SK-N-SH (cell line): ENCODE measurements at regions not wholly inside any gene's neighbourhood (a gene's known extent, or its start where the extent isn't known, plus 50 kb on each side); places are given as distances from the start of the nearest gene placed in this dataset.

Experiments
- CTCF ChIA-PET: fragments of 300-600, 350-600 bp; formaldehyde crosslinking; extraction: SDS; loops from one replicate; lab custom pipeline; 2021; lab: Yijun Ruan, JAX
- POLR2A ChIA-PET: fragments of 350-600 bp; sonication (Branson Sonifier 250); formaldehyde crosslinking; extraction: SDS; loops from one replicate; lab custom pipeline; 2020; ENCODE audit warnings: antibody characterized with exemption, inconsistent platforms; lab: Yijun Ruan, JAX
- DNase-seq: peaks from one replicate; pipeline ENCODE4 v3.0.0; 2012
- H2AFZ ChIP-seq: fragments of 200-600 bp; sonication (generic); 2 replicates; pipeline ENCODE4 v1.8.1; 2016; ENCODE audit warnings: antibody characterized with exemption, mild to moderate bottlenecking, low read depth
- H3F3A ChIP-seq: fragments of 200-600 bp; sonication (generic); replicated peaks from 2 replicates; pipeline ENCODE3; 2016; ENCODE audit warnings: antibody characterized with exemption, mild to moderate bottlenecking; ENCODE audit not compliant: insufficient read depth
- H3K27ac ChIP-seq, 2 experiments: fragments of 200-500 bp in 1 of 2; fragments of 200-600 bp in 1 of 2; sonication (Bioruptor generic) in 1 of 2; sonication (generic), shearing (Covaris generic) in 1 of 2; 2 replicates each; pipeline versions ENCODE4 v1.5.1 to v1.6.1; 2014 to 2016; ENCODE audit warnings: low read depth in 2 of 2, inconsistent platforms in 1 of 2, low read length in 1 of 2, mild to moderate bottlenecking in 1 of 2, mixed read lengths in 1 of 2
- H3K27me3 ChIP-seq: fragments of 200-600 bp; sonication (generic), shearing (Covaris generic); 2 replicates; pipeline ENCODE4 v1.6.1; 2016; ENCODE audit warnings: mixed run types; ENCODE audit not compliant: insufficient read depth
- H3K36me3 ChIP-seq, 2 experiments: fragments of 200-500 bp in 1 of 2; fragments of 200-600 bp in 1 of 2; sonication (Bioruptor generic) in 1 of 2; sonication (generic) in 1 of 2; replicated peaks in 1 of 2; 2 replicates each; pipeline versions ENCODE3 to v1.5.1; 2014 to 2016; ENCODE audit warnings: low read length in 1 of 2, mild to moderate bottlenecking in 1 of 2; ENCODE audit not compliant: insufficient read depth in 2 of 2, control insufficient read depth in 1 of 2
- H3K4me1 ChIP-seq, 2 experiments: fragments of 200-500 bp in 1 of 2; fragments of 200-600 bp in 1 of 2; sonication (Bioruptor generic) in 1 of 2; sonication (generic), shearing (Covaris generic) in 1 of 2; 2 replicates each; pipeline versions ENCODE4 v1.5.1 to v1.6.1; 2014 to 2016; ENCODE audit warnings: low read depth in 1 of 2, low read length in 1 of 2, mixed run types in 1 of 2; ENCODE audit not compliant: insufficient read depth in 2 of 2, control insufficient read depth in 1 of 2
- H3K4me2 ChIP-seq: fragments of 200-600 bp; sonication (generic), shearing (Covaris generic); 2 replicates; pipeline ENCODE4 v1.6.1; 2017; ENCODE audit warnings: mixed run types
- H3K4me3 ChIP-seq, 2 experiments: fragments of 200-500 bp in 1 of 2; fragments of 200-600 bp in 1 of 2; sonication (Bioruptor generic) in 1 of 2; sonication (generic), shearing (Covaris generic) in 1 of 2; 2 replicates each; pipeline versions ENCODE4 v1.5.1 to v1.8.1; 2014 to 2016; ENCODE audit warnings: low read depth in 2 of 2, inconsistent platforms in 1 of 2, low read length in 1 of 2, mild to moderate bottlenecking in 1 of 2, mixed read lengths in 1 of 2, moderate library complexity in 1 of 2
- H3K79me2 ChIP-seq: fragments of 200-600 bp; sonication (generic); 2 replicates; pipeline ENCODE4 v1.8.1; 2017; ENCODE audit warnings: mild to moderate bottlenecking; ENCODE audit not compliant: insufficient read depth
- H3K9ac ChIP-seq: fragments of 200-600 bp; sonication (generic); 2 replicates; pipeline ENCODE4 v1.6.1; 2017; ENCODE audit warnings: mixed run types
- H3K9me2 ChIP-seq: fragments of 200-600 bp; sonication (generic); 2 replicates; pipeline ENCODE4 v1.6.1; 2017; ENCODE audit warnings: mixed run types
- H3K9me3 ChIP-seq: fragments of 200-600 bp; sonication (generic); 2 replicates; pipeline ENCODE4 v1.6.1; 2017; ENCODE audit warnings: mixed run types, mild to moderate bottlenecking, moderate library complexity
- H4K20me1 ChIP-seq: fragments of 200-600 bp; sonication (generic); 2 replicates; pipeline ENCODE4 v1.6.1; 2017; ENCODE audit warnings: mild to moderate bottlenecking, mixed run types; ENCODE audit not compliant: insufficient read depth
- ELF1 ChIP-seq: IDR thresholded peaks from 2 replicates; pipeline ENCODE4 v1.4.0; 2012
- EZH2phosphoT487 ChIP-seq: fragments of 200-600 bp; sonication (generic); IDR thresholded peaks from 2 replicates; pipeline ENCODE4 v1.6.1; 2017; ENCODE audit warnings: low read depth, mixed run types, mild to moderate bottlenecking, antibody characterized with exemption, moderate library complexity, borderline replicate concordance
- FOXM1 ChIP-seq: IDR thresholded peaks from 2 replicates; pipeline ENCODE4 v1.4.0; 2012; ENCODE audit warnings: low read depth, mild to moderate bottlenecking
- GABPA ChIP-seq: IDR thresholded peaks from 2 replicates; pipeline ENCODE4 v1.4.0; 2012; ENCODE audit warnings: low read depth, mild to moderate bottlenecking
- GATA2 ChIP-seq: sonication (generic); formaldehyde crosslinking; IDR thresholded peaks from 2 replicates; pipeline ENCODE4 v1.5.0; 2020; ENCODE audit warnings: mild to moderate bottlenecking, missing genetic modification reagents
- JUND ChIP-seq: IDR thresholded peaks from 2 replicates; pipeline ENCODE4 v1.4.0; 2012
- MEF2A ChIP-seq: IDR thresholded peaks from 2 replicates; pipeline ENCODE4 v1.4.0; 2012; ENCODE audit warnings: low read depth, borderline replicate concordance
- RCOR1 ChIP-seq: fragments of 150-350 bp; IDR thresholded peaks from 2 replicates; pipeline ENCODE4 v1.6.1; 2017; ENCODE audit warnings: antibody characterized with exemption, low read length
- SIN3A ChIP-seq: IDR thresholded peaks from 2 replicates; pipeline ENCODE4 v1.6.1; 2012; ENCODE audit warnings: low read depth, mild to moderate bottlenecking, low read length, moderate library complexity, borderline replicate concordance
- TEAD4 ChIP-seq: IDR thresholded peaks from 2 replicates; pipeline ENCODE4 v1.4.0; 2012; ENCODE audit warnings: mild to moderate bottlenecking, borderline replicate concordance; ENCODE audit not compliant: insufficient read depth
- ZBTB33 ChIP-seq: IDR thresholded peaks from 2 replicates; pipeline ENCODE4 v1.4.0; 2012; ENCODE audit warnings: low read depth, borderline replicate concordance
- WGBS: methylation state at CpG from one replicate; pipeline ENCODE4 v1.1.6; 2017; ENCODE audit warnings: low lambda C conversion rate; 5-methylcytosine and 5-hydroxymethylcytosine counted together
- TF ChIP-seq, protein P1 (sequence below): fragments of 200-600 bp; sonication (generic); IDR thresholded peaks from 2 replicates; pipeline ENCODE4 v1.6.1; 2017; ENCODE audit warnings: antibody characterized with exemption, mild to moderate bottlenecking, moderate library complexity
- TF ChIP-seq, protein P2 (sequence below): fragments of 150-350 bp; IDR thresholded peaks from 2 replicates; pipeline ENCODE4 v1.6.1; 2016; ENCODE audit warnings: mild to moderate bottlenecking, low read depth, low read length
- TF ChIP-seq, protein P3 (sequence below): fragments of 150-350 bp; IDR thresholded peaks from 2 replicates; pipeline ENCODE4 v1.6.1; 2017; ENCODE audit warnings: antibody characterized with exemption, low read length, low read depth, borderline replicate concordance

- POLR2A ChIA-PET, result no interaction called here
- Histone ChIP-seq H3K79me2 (no peaks in the 10 kb centered on the region), H3K27ac (no peak overlapping the region), H2AFZ (no peak overlapping the region), H3K4me2 (no peak overlapping the region), H4K20me1 (no peaks in the 10 kb centered on the region), H3K9me2 (no peaks in the 10 kb centered on the region), H3K4me3 (no peak overlapping the region), H3K9me3 (no peaks in the 10 kb centered on the region), H3K4me1 (no peaks in the 10 kb centered on the region), H3K9ac (no peak overlapping the region), H3K36me3 (no peaks in the 10 kb centered on the region), H3K27me3 (peaks cover 20% of the 10 kb centered on the region; the same call in 1 of the 2 replicates), H3F3A (no peaks in the 10 kb centered on the region)
- TF ChIP-seq ELF1 (no peak), ZBTB33 (no peak), JUND (no peak), MEF2A (no peak), TEAD4 (no peak), EZH2phosphoT487 (no peak), GABPA (no peak), RCOR1 (no peak), SIN3A (no peak)
- TF ChIP-seq, protein P1, sequence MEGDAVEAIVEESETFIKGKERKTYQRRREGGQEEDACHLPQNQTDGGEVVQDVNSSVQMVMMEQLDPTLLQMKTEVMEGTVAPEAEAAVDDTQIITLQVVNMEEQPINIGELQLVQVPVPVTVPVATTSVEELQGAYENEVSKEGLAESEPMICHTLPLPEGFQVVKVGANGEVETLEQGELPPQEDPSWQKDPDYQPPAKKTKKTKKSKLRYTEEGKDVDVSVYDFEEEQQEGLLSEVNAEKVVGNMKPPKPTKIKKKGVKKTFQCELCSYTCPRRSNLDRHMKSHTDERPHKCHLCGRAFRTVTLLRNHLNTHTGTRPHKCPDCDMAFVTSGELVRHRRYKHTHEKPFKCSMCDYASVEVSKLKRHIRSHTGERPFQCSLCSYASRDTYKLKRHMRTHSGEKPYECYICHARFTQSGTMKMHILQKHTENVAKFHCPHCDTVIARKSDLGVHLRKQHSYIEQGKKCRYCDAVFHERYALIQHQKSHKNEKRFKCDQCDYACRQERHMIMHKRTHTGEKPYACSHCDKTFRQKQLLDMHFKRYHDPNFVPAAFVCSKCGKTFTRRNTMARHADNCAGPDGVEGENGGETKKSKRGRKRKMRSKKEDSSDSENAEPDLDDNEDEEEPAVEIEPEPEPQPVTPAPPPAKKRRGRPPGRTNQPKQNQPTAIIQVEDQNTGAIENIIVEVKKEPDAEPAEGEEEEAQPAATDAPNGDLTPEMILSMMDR, result no peak
- TF ChIP-seq, protein P2, sequence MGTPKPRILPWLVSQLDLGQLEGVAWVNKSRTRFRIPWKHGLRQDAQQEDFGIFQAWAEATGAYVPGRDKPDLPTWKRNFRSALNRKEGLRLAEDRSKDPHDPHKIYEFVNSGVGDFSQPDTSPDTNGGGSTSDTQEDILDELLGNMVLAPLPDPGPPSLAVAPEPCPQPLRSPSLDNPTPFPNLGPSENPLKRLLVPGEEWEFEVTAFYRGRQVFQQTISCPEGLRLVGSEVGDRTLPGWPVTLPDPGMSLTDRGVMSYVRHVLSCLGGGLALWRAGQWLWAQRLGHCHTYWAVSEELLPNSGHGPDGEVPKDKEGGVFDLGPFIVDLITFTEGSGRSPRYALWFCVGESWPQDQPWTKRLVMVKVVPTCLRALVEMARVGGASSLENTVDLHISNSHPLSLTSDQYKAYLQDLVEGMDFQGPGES, result no peak
- TF ChIP-seq, protein P3, sequence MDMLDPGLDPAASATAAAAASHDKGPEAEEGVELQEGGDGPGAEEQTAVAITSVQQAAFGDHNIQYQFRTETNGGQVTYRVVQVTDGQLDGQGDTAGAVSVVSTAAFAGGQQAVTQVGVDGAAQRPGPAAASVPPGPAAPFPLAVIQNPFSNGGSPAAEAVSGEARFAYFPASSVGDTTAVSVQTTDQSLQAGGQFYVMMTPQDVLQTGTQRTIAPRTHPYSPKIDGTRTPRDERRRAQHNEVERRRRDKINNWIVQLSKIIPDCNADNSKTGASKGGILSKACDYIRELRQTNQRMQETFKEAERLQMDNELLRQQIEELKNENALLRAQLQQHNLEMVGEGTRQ, result no peak
- 1% methylated on average over 7 of the region's 9 CpGs for WGBS
- CTCF ChIA-PET, result no interaction called here
- DNase-seq, result no peak
Observed at GRCh38 chr18:78403371-78403770, 576.2 kb upstream of the SALL3 start.

DNA sequence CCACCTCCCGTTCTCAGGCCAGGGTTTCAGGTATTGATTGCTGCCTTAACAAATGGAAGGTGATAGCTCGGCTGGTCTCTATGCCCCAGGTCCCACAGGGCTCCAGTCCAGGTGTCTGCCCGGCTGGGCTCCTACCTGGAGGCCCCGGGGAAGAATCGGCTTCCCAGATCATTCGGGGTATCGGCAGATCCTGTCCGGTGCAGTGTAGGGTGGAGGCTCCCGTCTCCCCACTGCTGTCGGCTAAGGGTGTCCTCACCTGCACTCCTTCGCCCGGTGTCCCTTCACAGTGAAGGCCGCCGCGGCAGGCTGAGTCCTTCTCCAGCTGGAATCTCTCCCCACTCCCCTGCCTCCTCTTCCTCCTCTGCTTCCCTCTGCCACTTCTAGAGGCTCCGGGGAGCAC, 573.9 kb upstream of the SALL3 start:
- Histone ChIP-seq H4K20me1 (no peaks in the 10 kb centered on the region), H3K4me3 (no peak overlapping the region), H3K79me2 (no peaks in the 10 kb centered on the region), H3K9me2 (no peaks in the 10 kb centered on the region), H3K27me3 (peaks cover 17% of the 10 kb centered on the region; the same call in 1 of the 2 replicates), H3K36me3 (no peaks in the 10 kb centered on the region), H2AFZ (no peak overlapping the region), H3K4me1 (no peaks in the 10 kb centered on the region), H3K9ac (no peak overlapping the region), H3K27ac (no peak overlapping the region), H3F3A (no peaks in the 10 kb centered on the region), H3K9me3 (no peaks in the 10 kb centered on the region), H3K4me2 (no peak overlapping the region)
- POLR2A ChIA-PET, result no interaction called here
- TF ChIP-seq MEF2A, result no peak
- TF ChIP-seq ELF1, result no peak
- no peak for TF ChIP-seq FOXM1
- no peak for TF ChIP-seq GATA2
- WGBS, result 9% methylated on average over 9 of the region's 16 CpGs
- CTCF ChIA-PET, result no interaction called here
- no peak for DNase-seq
